ENCODE measurements at regions not wholly inside any gene's neighbourhood (a gene's known extent, or its start where the extent isn't known, plus 50 kb on each side); places are given as distances from the start of the nearest gene placed in this dataset.

DNA sequence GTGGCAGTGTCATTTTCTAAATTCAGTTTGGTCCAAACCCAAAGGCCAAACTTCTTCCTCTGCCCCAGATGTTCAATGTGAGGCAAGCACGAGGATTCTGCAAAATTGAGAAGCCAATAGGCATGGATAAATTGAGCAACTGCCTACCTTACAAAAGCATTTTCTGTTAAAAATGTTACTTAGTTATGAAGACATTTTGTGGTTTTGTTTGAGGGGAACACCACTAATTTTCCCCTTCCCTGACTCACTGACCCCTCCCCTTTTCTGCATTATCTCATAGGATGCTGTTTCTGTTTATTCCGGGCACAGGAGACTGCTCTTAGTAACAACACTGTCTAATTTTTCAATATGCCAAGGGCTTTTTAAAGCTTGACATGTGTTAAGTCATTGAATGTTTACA is 462.8 kb downstream of the INSC start:
- Histone ChIP-seq H3K79me2 (ENCODE audit: insufficient read depth, low read length) (no peaks in the 10 kb centered on the region), H2AFZ (ENCODE audit: low read length) (no peak overlapping the region), H3K4me2 (ENCODE audit: low read depth, low read length, poor library complexity, severe bottlenecking) (no peak overlapping the region), H3K9ac (ENCODE audit: low read depth, low read length, poor library complexity, severe bottlenecking) (no peak overlapping the region), H3F3A (ENCODE audit: low read depth) (no peaks in the 10 kb centered on the region), H3K9me2 (replicated peaks; ENCODE audit: low read depth, low read length) (no peaks in the 10 kb centered on the region), H3K27me3 (ENCODE audit: insufficient read depth, low read length, poor library complexity, severe bottlenecking) (no peaks in the 10 kb centered on the region), H3K9me3 (ENCODE audit: insufficient read depth, low read depth, low read length) (no peaks in the 10 kb centered on the region), H3K4me3 (ENCODE audit: low read length, poor library complexity, severe bottlenecking) (no peak overlapping the region), H3K36me3 (ENCODE audit: insufficient read depth, low read length) (no peaks in the 10 kb centered on the region), H4K20me1 (ENCODE audit: insufficient read depth, low read length, poor library complexity, severe bottlenecking) (no peaks in the 10 kb centered on the region), H3K4me1 (ENCODE audit: insufficient read depth, low read length, poor library complexity, severe bottlenecking) (no peaks in the 10 kb centered on the region)
- TF ChIP-seq EZH2phosphoT487 (IDR thresholded peaks at IDR 0.05; ENCODE audit: borderline replicate concordance): no peak

DNA sequence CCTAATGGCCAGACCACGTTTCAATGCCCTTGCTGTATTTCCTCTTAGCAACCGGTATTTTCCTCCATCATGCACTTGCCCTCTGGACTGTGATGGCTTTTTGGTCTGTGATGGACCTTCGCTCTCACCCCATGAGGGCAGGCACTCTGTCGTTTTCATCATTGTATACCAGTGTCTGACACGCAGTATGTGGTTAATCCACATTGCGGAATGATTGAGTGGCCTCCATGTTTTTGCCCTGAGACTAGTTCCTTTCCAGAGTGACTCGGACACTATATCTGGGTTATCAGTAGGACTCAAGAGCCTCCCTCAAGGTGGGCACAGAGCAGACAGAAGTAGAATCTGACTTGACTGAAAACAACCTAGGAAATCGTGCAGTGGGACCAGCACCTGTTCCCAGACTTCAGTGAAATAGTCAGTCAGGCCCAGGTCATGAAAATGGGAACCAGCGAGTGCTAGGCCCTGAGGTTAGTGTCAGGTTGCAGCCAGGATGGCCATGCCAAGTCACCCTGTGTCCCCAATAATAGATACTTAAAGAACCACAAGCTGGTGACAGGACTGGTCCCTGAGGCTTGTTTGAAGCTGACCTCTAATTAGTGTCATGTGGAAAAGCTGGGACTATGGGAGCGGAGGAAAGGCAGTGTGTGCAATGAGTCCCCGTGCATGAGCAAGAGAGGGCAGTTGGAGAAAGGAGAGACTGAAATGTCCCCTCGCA is 464.7 kb downstream of the INSC start:
- Histone ChIP-seq H3K9ac (ENCODE audit: low read depth, low read length, poor library complexity, severe bottlenecking) (no peak overlapping the region), H3F3A (ENCODE audit: low read depth) (no peaks in the 10 kb centered on the region), H3K79me2 (ENCODE audit: insufficient read depth, low read length) (no peaks in the 10 kb centered on the region), H3K27me3 (ENCODE audit: insufficient read depth, low read length, poor library complexity, severe bottlenecking) (no peaks in the 10 kb centered on the region), H3K4me3 (ENCODE audit: low read length, poor library complexity, severe bottlenecking) (no peak overlapping the region), H3K4me2 (ENCODE audit: low read depth, low read length, poor library complexity, severe bottlenecking) (no peak overlapping the region), H3K36me3 (ENCODE audit: insufficient read depth, low read length) (no peaks in the 10 kb centered on the region), H3K4me1 (ENCODE audit: insufficient read depth, low read length, poor library complexity, severe bottlenecking) (no peaks in the 10 kb centered on the region), H2AFZ (ENCODE audit: low read length) (no peak overlapping the region), H3K9me3 (ENCODE audit: insufficient read depth, low read depth, low read length) (no peaks in the 10 kb centered on the region), H4K20me1 (ENCODE audit: insufficient read depth, low read length, poor library complexity, severe bottlenecking) (no peaks in the 10 kb centered on the region), H3K9me2 (replicated peaks; ENCODE audit: low read depth, low read length) (no peaks in the 10 kb centered on the region)
- TF ChIP-seq EZH2phosphoT487 (IDR thresholded peaks at IDR 0.05; ENCODE audit: borderline replicate concordance): no peak
- TF ChIP-seq, protein P1, sequence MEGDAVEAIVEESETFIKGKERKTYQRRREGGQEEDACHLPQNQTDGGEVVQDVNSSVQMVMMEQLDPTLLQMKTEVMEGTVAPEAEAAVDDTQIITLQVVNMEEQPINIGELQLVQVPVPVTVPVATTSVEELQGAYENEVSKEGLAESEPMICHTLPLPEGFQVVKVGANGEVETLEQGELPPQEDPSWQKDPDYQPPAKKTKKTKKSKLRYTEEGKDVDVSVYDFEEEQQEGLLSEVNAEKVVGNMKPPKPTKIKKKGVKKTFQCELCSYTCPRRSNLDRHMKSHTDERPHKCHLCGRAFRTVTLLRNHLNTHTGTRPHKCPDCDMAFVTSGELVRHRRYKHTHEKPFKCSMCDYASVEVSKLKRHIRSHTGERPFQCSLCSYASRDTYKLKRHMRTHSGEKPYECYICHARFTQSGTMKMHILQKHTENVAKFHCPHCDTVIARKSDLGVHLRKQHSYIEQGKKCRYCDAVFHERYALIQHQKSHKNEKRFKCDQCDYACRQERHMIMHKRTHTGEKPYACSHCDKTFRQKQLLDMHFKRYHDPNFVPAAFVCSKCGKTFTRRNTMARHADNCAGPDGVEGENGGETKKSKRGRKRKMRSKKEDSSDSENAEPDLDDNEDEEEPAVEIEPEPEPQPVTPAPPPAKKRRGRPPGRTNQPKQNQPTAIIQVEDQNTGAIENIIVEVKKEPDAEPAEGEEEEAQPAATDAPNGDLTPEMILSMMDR (conservative IDR thresholded peaks at IDR 0.05; ENCODE audit: low read length): no peak

DNA sequence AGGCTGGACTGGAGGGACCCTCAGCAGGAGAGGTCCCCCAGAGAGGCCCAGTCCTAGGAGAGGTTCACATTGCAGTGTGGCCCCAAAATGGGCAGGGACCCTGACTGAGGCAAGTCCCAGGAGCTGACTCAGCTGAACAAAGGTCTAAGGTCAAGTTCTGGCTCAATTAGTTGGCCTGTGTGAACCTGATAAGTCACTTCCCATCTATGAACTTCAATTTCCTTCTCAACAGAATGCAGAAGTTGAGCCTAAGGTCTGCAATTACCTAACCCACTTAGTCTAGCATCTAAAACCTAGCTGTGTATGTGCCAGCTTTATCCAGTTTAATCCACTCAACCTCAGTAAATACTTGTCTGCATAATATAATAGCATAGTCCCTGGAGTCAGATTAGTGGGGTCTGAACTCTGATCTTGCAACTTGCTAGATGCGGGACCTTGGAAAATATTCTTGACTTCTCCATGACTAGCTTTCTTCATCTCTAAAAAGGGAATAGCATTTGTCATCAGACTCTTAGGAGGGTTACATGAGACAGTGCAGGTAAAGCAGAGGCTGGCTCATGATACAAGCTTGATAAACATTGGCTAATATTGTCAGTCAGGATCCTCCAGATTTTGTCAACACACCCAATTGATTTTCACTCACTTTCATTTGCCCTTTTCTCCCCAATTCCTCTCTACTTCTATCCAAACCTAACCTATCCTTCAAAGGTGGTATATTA is 465.5 kb downstream of the INSC start:
- Histone ChIP-seq H3K27me3 (ENCODE audit: insufficient read depth, low read length, poor library complexity, severe bottlenecking) (no peaks in the 10 kb centered on the region), H4K20me1 (ENCODE audit: insufficient read depth, low read length, poor library complexity, severe bottlenecking) (no peaks in the 10 kb centered on the region), H3K9ac (ENCODE audit: low read depth, low read length, poor library complexity, severe bottlenecking) (no peak overlapping the region), H2AFZ (ENCODE audit: low read length) (no peak overlapping the region), H3K36me3 (ENCODE audit: insufficient read depth, low read length) (no peaks in the 10 kb centered on the region), H3K4me1 (ENCODE audit: insufficient read depth, low read length, poor library complexity, severe bottlenecking) (no peaks in the 10 kb centered on the region), H3K9me3 (ENCODE audit: insufficient read depth, low read depth, low read length) (no peaks in the 10 kb centered on the region), H3F3A (ENCODE audit: low read depth) (no peaks in the 10 kb centered on the region), H3K9me2 (replicated peaks; ENCODE audit: low read depth, low read length) (no peaks in the 10 kb centered on the region), H3K4me2 (ENCODE audit: low read depth, low read length, poor library complexity, severe bottlenecking) (no peak overlapping the region), H3K79me2 (ENCODE audit: insufficient read depth, low read length) (no peaks in the 10 kb centered on the region), H3K4me3 (ENCODE audit: low read length, poor library complexity, severe bottlenecking) (no peak overlapping the region)
- no peak for TF ChIP-seq EZH2phosphoT487 (IDR thresholded peaks at IDR 0.05; ENCODE audit: borderline replicate concordance)
- TF ChIP-seq, protein P1 (conservative IDR thresholded peaks at IDR 0.05; ENCODE audit: low read length): no peak
